GM13977 (cell line): ENCODE measurements at regions not wholly inside any gene's neighbourhood (a gene's known extent, or its start where the extent isn't known, plus 50 kb on each side); places are given as distances from the start of the nearest gene placed in this dataset.
"Not testable (repeated sequence)": the region's sequence is repeated elsewhere in the genome, so short reads cannot be mapped to it uniquely, and the experiment has no call there.

Source experiments
- DNase-seq: peaks from one replicate; pipeline ENCODE4 v3.0.0; 2012; ENCODE audit warnings: low spot score
- in situ Hi-C: fragments of 300-500 bp; cut with MboI; formaldehyde crosslinking; loops from one replicate; pipeline ENCODE4 v1.12.0; 2022; ENCODE audit warnings: low sequenced_read_pairs, low pct_unique_long_range_greater_than_20kb, mixed read lengths, inconsistent platforms; ENCODE audit not compliant: unreplicated experiment
- TF ChIP-seq, protein P1 (sequence below): IDR thresholded peaks from 2 replicates; pipeline ENCODE4 v1.5.1; 2012; ENCODE audit warnings: mild to moderate bottlenecking, control low read depth; ENCODE audit not compliant: insufficient read depth; ENCODE audit errors: extremely low read depth, missing control alignments

DNA sequence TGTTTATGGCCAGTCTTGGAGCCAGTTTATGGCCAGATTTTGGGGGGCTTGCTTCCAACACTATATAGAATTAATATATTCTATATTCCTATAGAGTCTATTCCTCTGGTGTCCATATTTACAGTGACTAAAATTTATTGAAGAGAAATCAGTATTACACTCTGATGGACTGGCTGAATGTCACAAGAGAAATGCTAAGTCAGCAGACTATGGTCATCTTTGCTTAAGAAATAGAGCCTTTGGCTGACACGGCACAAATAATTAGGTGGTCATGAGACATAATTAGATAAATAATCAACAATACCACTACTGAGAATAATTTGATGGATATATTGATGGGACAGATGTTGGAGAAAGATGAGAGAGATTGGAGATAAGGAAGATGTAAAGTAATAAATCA lies 272.9 kb downstream of the SLITRK5 start:
- in situ Hi-C loops: no loop called here
- TF ChIP-seq, protein P1, sequence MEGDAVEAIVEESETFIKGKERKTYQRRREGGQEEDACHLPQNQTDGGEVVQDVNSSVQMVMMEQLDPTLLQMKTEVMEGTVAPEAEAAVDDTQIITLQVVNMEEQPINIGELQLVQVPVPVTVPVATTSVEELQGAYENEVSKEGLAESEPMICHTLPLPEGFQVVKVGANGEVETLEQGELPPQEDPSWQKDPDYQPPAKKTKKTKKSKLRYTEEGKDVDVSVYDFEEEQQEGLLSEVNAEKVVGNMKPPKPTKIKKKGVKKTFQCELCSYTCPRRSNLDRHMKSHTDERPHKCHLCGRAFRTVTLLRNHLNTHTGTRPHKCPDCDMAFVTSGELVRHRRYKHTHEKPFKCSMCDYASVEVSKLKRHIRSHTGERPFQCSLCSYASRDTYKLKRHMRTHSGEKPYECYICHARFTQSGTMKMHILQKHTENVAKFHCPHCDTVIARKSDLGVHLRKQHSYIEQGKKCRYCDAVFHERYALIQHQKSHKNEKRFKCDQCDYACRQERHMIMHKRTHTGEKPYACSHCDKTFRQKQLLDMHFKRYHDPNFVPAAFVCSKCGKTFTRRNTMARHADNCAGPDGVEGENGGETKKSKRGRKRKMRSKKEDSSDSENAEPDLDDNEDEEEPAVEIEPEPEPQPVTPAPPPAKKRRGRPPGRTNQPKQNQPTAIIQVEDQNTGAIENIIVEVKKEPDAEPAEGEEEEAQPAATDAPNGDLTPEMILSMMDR: no peak

DNA sequence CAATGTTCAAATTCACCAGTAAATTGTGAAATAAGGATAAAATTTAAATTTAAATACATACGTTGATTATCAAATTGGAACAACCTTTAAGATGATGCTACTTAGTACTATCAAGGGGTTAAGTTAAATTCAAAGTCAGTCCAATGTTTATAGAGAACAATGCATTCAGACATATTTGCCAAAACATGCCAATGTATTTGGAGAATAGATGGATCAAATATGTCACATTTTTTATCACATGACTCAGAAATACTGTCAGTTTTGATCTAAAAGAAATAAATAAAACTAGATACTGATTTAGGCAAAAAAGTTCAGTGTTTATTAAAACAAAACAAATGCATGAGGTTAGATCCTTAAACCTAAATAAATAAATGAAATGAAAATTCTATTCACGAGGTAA lies 281.2 kb downstream of the SLITRK5 start:
- in situ Hi-C loops: no loop called here
- TF ChIP-seq, protein P1: no peak

More for the DNA sequence above, 272.9 kb downstream of the SLITRK5 start:
- no peak for DNase-seq

DNA sequence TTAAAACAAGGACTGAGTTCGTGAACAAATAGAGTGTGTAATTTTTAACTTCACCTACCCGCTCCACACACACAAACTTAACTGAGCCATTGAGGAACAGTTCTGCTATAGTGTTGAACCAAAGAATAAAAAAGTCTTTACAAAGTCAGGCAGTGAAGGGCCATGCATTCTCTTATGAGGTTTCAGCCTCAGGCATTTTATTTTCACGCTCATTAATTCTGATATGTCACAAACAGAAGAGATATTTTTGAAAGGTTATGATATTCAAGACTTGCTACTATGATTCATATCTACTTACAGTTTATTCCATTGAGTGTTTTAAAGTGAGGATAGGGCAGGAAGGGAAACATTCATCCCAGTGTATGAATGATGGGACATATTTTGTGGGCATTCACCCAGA lies 282.2 kb downstream of the SLITRK5 start:
- TF ChIP-seq, protein P1: no peak
- no peak for DNase-seq
- in situ Hi-C loops: no loop called here

More for the DNA sequence above, 281.2 kb downstream of the SLITRK5 start:
- no peak for DNase-seq

DNA sequence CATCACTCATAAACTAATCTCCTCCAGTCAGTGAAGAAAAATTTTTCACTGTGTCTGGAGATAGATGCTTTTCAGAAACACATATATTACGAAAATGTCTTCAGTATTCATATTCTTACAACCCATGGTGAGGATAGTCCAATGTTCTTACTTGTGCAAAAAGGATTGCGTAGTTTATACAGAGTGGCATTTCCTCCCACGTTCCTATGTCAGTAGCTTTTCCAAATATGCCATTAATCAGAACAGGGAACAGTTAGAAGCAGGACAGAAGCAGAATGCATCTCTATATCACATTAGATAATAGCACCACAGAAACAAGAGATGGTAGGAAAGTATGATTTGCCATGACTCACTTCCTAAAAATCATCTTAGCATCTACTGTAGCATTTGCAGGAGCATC lies 282.9 kb downstream of the SLITRK5 start:
- in situ Hi-C loops: no loop called here
- no peak for DNase-seq
- TF ChIP-seq, protein P1: no peak

DNA sequence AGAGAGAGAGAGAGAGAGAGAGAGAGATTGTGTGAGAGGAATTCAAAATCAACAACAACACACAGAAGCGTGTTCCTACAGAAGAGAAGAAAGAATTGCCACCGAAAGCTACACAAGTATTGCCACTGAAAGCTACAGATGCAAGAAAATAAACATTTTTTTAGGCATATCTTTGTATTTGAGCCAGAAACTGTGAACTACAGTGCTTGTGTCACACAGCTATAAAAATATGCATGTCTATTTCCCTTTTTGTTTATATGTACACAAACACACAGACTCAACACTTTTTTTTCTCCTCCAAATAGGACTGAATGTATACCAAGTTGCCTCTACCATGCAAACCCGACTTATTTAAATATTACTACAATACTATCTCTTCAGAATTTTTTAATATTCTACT lies 290.4 kb downstream of the SLITRK5 start:
- no peak for DNase-seq
- TF ChIP-seq, protein P1: no peak
- in situ Hi-C loops: no loop called here

DNA sequence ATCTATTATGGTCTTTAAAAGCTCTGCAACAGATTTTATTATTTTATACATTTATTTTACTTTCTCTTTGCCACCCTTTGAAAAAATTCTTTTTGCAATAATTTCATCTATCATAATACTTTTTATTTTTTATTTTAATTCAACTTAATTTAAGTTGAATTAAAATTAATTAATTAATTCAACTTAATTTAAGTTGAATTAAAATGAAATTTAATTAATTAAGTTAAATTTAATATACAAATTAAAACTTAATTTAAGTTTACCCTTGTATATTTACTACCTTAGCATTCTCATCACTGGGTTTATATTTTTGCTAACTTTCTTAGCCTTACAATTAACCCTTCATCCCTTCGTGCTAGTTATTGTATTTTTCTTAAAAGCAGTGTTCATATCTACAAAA lies 301.4 kb downstream of the SLITRK5 start:
- in situ Hi-C loops: no loop called here
- TF ChIP-seq, protein P1: no peak
- no peak for DNase-seq

DNA sequence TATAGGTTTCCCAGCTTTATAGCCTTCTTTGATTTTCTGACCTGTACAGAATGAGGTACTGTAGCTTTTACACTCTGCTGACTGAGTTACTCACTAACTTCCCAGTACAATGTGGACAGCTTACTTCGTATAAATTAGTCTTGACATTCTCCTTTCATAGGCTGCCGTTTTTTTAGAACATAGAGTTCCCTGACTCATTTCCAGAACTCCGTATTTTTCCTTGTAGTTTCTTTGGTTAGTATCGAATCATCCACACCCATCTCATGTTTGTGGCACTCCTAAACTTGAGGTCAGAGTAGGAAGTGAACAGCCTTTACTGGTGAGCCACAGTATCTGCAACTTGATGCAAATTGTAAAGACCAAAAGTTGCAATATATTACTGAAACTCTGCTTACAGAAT lies 303.9 kb downstream of the SLITRK5 start:
- in situ Hi-C loops: no loop called here

DNA sequence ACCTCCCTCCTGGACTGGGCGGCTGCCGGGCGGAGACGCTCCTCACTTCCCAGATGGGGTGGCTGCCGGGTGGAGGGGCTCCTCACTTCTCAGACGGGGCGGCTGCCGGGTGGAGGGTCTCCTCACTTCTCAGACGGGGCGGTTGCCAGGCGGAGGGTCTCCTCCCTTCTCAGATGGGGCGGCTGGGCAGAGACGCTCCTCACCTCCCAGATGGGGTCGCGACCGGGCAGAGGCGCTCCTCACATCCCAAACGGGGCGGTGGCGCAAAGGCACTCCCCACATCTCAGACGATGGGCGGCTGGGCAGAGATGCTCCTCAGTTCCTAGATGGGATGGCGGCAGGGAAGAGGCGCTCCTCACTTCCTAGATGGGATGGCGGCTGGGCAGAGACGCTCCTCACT lies 305.5 kb downstream of the SLITRK5 start:
- in situ Hi-C loops, DNase-seq: not testable (repeated sequence)

More for the DNA sequence above, 303.9 kb downstream of the SLITRK5 start:
- TF ChIP-seq, protein P1: no peak
- no peak for DNase-seq
